ENCODE measurements at regions not wholly inside any gene's neighbourhood (a gene's known extent, or its start where the extent isn't known, plus 50 kb on each side); places are given as distances from the start of the nearest gene placed in this dataset.

GRCh38 chr7:35463751-35464150, 209.9 kb upstream of the TBX20 start:
- no peak for DNase-seq (ENCODE audit: extremely low read depth, low read depth, low spot score)

- no peak for DNase-seq (ENCODE audit: extremely low read depth, low read depth, low spot score)
Observed at GRCh38 chr7:35463176-35463700, 209.3 kb upstream of the TBX20 start.

GRCh38 chr7:35454575-35455385, 200.9 kb upstream of the TBX20 start:
- DNase-seq (ENCODE audit: extremely low read depth, low read depth, low spot score): no peak

- no peak for DNase-seq (ENCODE audit: extremely low read depth, low read depth, low spot score)
Observed at GRCh38 chr7:35450456-35451214, 196.7 kb upstream of the TBX20 start.

DNA sequence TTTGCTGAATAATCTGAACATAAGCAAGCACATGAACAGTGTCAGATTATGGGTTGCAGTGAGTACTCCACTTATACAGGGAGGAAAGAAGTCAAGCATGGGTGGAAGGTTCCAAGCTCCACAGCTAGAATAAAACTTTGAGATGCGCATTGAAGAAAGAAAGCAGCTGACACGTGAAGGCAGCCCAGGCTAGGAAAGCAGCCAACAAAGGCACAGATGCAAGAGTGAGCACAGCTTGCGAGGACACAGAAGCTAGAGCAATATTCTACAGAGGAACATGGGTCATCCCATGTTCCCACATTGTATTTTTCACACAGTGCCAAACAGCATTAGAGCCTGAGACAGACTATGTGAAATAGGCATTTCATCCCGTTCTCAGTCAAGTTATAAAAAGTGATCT, 194.6 kb upstream of the TBX20 start:
- DNase-seq (ENCODE audit: extremely low read depth, low read depth, low spot score): no peak

DNA sequence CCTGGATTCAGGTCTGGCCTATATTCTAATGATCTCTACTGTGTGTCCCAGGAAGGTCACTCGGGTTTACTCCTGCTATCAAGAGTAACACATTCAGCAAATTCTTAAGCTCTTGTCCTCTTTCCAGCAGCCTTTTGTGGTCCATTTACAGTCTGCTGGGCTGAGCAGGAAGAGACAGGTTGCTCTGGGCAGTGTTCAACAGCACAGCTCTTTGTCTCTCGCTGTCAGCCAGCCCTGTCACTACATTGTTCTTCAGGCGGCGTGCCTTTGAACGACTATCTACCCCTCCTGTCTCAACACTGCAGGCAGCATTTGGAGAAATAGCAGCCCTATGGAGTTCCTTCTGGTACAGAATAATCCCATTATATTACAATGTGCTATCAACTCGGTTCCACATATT, 192.2 kb upstream of the TBX20 start:
- DNase-seq (ENCODE audit: extremely low read depth, low read depth, low spot score): no peak

GRCh38 chr7:35437619-35438275, 183.8 kb upstream of the TBX20 start:
- no peak for DNase-seq (ENCODE audit: extremely low read depth, low read depth, low spot score)

GRCh38 chr7:35436452-35436851, 182.6 kb upstream of the TBX20 start:
- no peak for DNase-seq (ENCODE audit: extremely low read depth, low read depth, low spot score)

- no peak for DNase-seq (ENCODE audit: extremely low read depth, low read depth, low spot score)
Observed at GRCh38 chr7:35430547-35431153, 176.8 kb upstream of the TBX20 start.

DNA sequence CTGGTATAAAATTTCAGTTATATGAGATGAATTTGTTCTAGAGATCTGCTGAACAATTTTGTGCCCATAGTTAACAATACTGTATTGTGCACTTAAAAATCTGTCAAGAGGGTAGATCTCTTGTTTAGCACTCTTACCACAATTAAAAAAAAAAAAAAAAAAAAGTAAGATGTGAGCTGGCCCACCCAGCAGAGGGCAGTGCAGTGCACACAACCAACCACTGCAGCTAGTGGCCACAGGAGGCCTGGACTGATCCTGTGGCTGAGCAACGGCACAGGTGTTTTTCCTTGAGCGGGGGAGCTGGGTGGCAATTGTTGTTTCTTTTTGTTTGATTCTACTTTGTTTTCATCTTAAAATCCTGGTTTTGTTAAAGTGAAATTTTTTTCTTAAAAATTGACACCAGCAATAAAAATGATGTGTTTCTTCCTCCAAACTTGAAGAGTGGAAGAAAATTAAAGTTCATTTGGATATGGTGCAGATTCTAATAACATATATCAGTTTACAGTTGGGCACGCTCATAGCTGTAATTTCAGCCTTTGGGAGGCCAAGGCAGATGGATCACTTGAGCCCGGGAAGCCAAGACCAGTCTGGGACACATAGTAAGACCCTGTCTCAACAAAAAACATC, 171.1 kb upstream of the TBX20 start:
- peak; percentile 4 for DNase-seq (ENCODE audit: extremely low read depth, low read depth, low spot score)

DNA sequence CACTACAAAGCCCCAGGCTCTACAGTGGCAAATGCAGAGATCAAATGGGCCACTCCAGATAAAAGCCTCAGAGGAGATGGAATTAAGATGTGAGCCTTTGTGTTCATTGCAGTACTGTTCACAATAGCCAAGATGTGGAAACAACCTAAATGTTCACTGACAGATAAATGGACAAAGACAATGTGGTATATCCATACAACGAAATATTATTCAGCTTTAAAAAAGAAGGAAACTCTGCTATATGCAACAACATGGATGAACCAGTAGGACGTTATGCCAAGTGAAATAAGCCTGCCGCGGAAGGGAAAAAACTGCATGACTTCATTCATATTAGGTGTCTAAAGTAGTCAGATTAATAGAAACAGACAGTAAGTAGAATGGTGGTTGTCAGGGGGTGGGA, 170.5 kb upstream of the TBX20 start:
- DNase-seq (ENCODE audit: extremely low read depth, low read depth, low spot score): no peak

GRCh38 chr7:35422715-35423114, 168.8 kb upstream of the TBX20 start:
- DNase-seq (ENCODE audit: extremely low read depth, low read depth, low spot score): no peak

- no peak for DNase-seq (ENCODE audit: extremely low read depth, low read depth, low spot score)
Observed at GRCh38 chr7:35420656-35421055, 166.8 kb upstream of the TBX20 start.

GRCh38 chr7:35419391-35419755, 165.5 kb upstream of the TBX20 start:
- DNase-seq (ENCODE audit: extremely low read depth, low read depth, low spot score): no peak

- no peak for DNase-seq (ENCODE audit: extremely low read depth, low read depth, low spot score)
Observed at GRCh38 chr7:35418716-35419390, 165.0 kb upstream of the TBX20 start.

DNA sequence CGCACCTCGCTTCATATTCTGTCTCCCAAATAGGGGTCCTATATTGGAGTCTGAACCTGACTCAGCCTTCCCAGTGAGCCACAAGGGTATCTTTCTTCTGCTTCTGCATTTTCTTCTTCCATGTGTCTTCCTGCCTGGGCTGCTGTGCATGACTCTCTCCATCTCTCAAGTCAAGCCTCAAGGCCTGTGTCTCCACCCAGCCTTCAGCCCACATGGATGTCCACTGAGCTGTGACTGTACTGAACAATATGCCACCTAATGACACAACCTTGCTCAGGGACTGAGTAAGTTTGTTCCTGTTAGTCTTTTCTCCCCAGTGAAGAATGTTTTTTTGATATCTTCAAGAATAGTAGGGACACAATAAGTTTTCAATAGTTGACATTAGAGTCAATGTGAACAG, 162.7 kb upstream of the TBX20 start:
- DNase-seq (ENCODE audit: extremely low read depth, low read depth, low spot score): no peak

DNA sequence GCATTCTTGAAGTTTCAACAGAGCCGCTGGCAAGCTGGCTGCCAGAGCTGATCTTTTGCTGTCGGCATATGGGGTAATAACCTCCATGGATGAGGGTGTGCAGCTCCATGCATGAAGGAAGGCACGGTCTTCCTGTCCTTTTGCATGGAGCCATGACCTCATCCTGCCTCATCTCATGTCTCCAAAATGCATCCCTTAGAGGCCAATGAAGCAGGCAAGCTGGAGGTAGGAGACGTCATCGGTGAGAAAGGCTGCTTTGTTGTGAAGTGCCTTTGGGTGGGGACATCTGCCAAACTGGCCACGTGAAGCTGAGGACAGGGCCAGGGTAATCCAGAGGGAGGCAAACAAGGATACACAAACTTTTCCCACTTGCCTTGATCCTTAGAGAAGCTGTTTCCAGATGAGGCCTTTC, 161.5 kb upstream of the TBX20 start:
- no peak for DNase-seq (ENCODE audit: extremely low read depth, low read depth, low spot score)

GRCh38 chr7:35411331-35411730, 157.4 kb upstream of the TBX20 start:
- no peak for DNase-seq (ENCODE audit: extremely low read depth, low read depth, low spot score)

- no peak for DNase-seq (ENCODE audit: extremely low read depth, low read depth, low spot score)
Observed at GRCh38 chr7:35405461-35405860, 151.6 kb upstream of the TBX20 start.

DNA sequence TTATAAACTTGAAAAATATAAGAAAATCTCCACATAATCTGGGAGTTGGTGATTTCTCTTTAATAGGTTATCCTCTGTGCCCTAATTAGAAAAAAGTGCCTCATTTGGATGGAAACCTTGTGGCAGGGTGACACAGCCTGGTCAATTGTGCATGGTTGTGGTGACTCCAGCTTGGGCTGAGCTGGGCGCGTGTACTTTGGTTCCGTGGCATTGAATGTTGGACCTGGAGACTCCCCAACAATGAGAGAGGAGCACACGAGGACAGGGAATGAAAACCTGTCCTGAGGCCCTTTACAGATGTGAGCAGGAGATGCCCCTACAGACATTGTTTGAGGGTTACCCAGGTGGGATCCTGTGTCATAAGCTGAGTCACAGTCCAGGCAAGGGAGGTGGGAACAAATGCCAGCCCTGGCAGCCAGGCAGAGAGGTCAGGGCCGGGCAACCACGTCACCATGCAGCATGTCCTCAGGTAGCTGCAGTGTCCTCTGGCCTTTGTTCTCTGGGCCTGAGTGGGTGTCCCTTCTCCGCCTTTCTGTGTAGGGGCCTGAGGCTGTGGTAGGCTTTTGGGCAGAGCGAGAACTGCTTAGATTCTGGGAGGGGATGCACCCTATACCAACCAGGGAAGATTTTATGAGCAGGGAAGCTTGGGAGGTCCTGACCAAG, 147.4 kb upstream of the TBX20 start:
- DNase-seq (ENCODE audit: extremely low read depth, low read depth, low spot score): no peak

Measured in glomerular endothelial cell (primary cell).